Osteoblast (primary cell): ENCODE measurements at regions not wholly inside any gene's neighbourhood (a gene's known extent, or its start where the extent isn't known, plus 50 kb on each side); places are given as distances from the start of the nearest gene placed in this dataset.

ENCODE experiments used
- DNase-seq: peaks from one replicate; pipeline ENCODE4 v3.0.0; 2011; ENCODE audit warnings: low spot score, mixed read lengths; ENCODE audit not compliant: insufficient read length; ENCODE audit errors: missing footprints
- H2AFZ ChIP-seq: 2 replicates; pipeline ENCODE4 v1.6.0; 2011; ENCODE audit warnings: mild to moderate bottlenecking, low read length
- H3K27ac ChIP-seq: 2 replicates; pipeline ENCODE4 v1.5.1; 2011; ENCODE audit warnings: mild to moderate bottlenecking, low read depth, low read length, moderate library complexity
- H3K27me3 ChIP-seq: 2 replicates; pipeline ENCODE4 v1.6.0; 2012; ENCODE audit warnings: mild to moderate bottlenecking, control low read depth, inconsistent platforms, low read length, moderate library complexity; ENCODE audit not compliant: insufficient read depth
- H3K36me3 ChIP-seq: 2 replicates; pipeline ENCODE4 v1.5.1; 2011; ENCODE audit warnings: mild to moderate bottlenecking, low read length, control low read depth, moderate library complexity; ENCODE audit not compliant: insufficient read depth
- H3K4me1 ChIP-seq: 2 replicates; pipeline ENCODE4 v1.5.1; 2011; ENCODE audit warnings: mild to moderate bottlenecking, low read length, control low read depth, moderate library complexity; ENCODE audit not compliant: insufficient read depth
- H3K4me2 ChIP-seq: 2 replicates; pipeline ENCODE4 v1.6.0; 2011; ENCODE audit warnings: mild to moderate bottlenecking, low read length; ENCODE audit not compliant: insufficient read depth
- H3K4me3 ChIP-seq: fragments of 200-600 bp; sonication (generic); 3 replicates; pipeline ENCODE4 v1.5.1; 2012; ENCODE audit warnings: mild to moderate bottlenecking, low read length, inconsistent platforms; ENCODE audit not compliant: insufficient read depth
- H3K79me2 ChIP-seq: 2 replicates; pipeline ENCODE4 v1.6.0; 2012; ENCODE audit warnings: mild to moderate bottlenecking, low read length, control low read depth, inconsistent platforms; ENCODE audit not compliant: insufficient read depth
- H3K9me3 ChIP-seq: 2 replicates; pipeline ENCODE4 v1.5.1; 2011; ENCODE audit warnings: low read depth, low read length, control low read depth
- H4K20me1 ChIP-seq: 2 replicates; pipeline ENCODE4 v1.6.0; 2012; ENCODE audit warnings: mild to moderate bottlenecking, low read length, control low read depth; ENCODE audit not compliant: insufficient read depth
- TF ChIP-seq, protein P1 (sequence below): IDR thresholded peaks from 2 replicates; pipeline ENCODE4 v1.5.1; 2011; ENCODE audit warnings: mild to moderate bottlenecking, low read depth, low read length, moderate library complexity; ENCODE audit errors: extremely low read depth

- Histone ChIP-seq H4K20me1 (no peaks in the 10 kb centered on the region), H3K79me2 (no peaks in the 10 kb centered on the region), H3K27me3 (no peaks in the 10 kb centered on the region), H2AFZ (no peak overlapping the region), H3K4me2 (no peak overlapping the region), H3K4me1 (no peaks in the 10 kb centered on the region), H3K27ac (no peak overlapping the region), H3K4me3 (no peak overlapping the region), H3K9me3 (no peaks in the 10 kb centered on the region), H3K36me3 (no peaks in the 10 kb centered on the region)
- peak; percentile 69 for DNase-seq
- TF ChIP-seq, protein P1, sequence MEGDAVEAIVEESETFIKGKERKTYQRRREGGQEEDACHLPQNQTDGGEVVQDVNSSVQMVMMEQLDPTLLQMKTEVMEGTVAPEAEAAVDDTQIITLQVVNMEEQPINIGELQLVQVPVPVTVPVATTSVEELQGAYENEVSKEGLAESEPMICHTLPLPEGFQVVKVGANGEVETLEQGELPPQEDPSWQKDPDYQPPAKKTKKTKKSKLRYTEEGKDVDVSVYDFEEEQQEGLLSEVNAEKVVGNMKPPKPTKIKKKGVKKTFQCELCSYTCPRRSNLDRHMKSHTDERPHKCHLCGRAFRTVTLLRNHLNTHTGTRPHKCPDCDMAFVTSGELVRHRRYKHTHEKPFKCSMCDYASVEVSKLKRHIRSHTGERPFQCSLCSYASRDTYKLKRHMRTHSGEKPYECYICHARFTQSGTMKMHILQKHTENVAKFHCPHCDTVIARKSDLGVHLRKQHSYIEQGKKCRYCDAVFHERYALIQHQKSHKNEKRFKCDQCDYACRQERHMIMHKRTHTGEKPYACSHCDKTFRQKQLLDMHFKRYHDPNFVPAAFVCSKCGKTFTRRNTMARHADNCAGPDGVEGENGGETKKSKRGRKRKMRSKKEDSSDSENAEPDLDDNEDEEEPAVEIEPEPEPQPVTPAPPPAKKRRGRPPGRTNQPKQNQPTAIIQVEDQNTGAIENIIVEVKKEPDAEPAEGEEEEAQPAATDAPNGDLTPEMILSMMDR: no peak
Measured at GRCh38 chr22:23389271-23390071, 190.6 kb downstream of the IGLL1 start.

GRCh38 chr22:23388517-23388890, 191.6 kb downstream of the IGLL1 start:
- TF ChIP-seq, protein P1: no peak
- no peak overlapping the region for H3K27ac ChIP-seq
- H3K27me3 ChIP-seq: no peaks in the 10 kb centered on the region
- no peak overlapping the region for H3K4me3 ChIP-seq
- no peaks in the 10 kb centered on the region for H4K20me1 ChIP-seq
- H3K79me2 ChIP-seq: no peaks in the 10 kb centered on the region
- H3K4me1 ChIP-seq: no peaks in the 10 kb centered on the region
- DNase-seq: no peak
- no peak overlapping the region for H3K4me2 ChIP-seq
- H3K36me3 ChIP-seq: no peaks in the 10 kb centered on the region
- no peaks in the 10 kb centered on the region for H3K9me3 ChIP-seq
- H2AFZ ChIP-seq: no peak overlapping the region

DNA sequence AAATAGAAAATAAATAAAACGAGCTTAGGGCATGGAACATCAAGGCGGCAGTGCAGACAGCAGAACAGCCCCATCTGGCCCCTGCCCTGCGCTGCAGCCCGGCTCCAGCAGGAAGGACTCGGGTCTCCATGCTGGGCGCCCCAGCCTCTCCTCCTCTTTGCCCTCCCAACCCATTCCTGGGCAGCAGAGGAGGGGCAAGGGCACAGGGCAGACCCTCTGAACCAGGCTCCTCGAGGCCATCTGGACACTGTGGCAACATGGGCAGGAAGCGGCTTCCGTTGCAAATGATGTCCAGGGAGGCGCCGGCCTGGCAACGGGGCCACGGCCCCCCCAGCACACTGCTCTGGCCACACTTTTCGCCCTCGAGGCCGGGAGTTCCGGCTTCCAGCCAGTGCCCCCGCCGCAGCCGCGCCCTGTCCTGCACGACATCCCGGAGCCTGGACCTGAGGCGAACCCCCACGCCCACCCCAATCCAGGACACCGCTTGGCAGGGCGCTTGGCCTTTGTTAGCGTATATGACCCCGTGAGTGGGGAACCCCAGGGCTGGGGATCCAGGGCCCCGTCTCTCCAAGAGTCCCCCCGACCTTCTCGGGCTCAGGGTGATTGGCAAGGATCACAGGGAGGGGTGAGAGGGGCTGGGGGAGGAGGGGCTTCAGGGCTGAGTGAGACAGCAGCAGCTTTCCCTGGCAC, 192.1 kb downstream of the IGLL1 start:
- Histone ChIP-seq H3K4me1 (no peaks in the 10 kb centered on the region), H2AFZ (no peak overlapping the region), H4K20me1 (no peaks in the 10 kb centered on the region)

More for the DNA sequence above, 192.1 kb downstream of the IGLL1 start:
- TF ChIP-seq, protein P1: no peak
- Histone ChIP-seq H3K79me2 (no peaks in the 10 kb centered on the region), H3K4me3 (no peak overlapping the region), H3K27ac (no peak overlapping the region), H3K36me3 (no peaks in the 10 kb centered on the region), H3K27me3 (no peaks in the 10 kb centered on the region), H3K9me3 (no peaks in the 10 kb centered on the region), H3K4me2 (no peak overlapping the region)
- peak; percentile 76 for DNase-seq
